DOHH2 (cell line): ENCODE measurements at regions not wholly inside any gene's neighbourhood (a gene's known extent, or its start where the extent isn't known, plus 50 kb on each side); places are given as distances from the start of the nearest gene placed in this dataset.

Experiments
- EZH2phosphoT487 ChIP-seq: fragments of 200-600 bp; sonication (generic); IDR thresholded peaks from 2 replicates; pipeline ENCODE4 v1.6.1; 2017; ENCODE audit warnings: borderline replicate concordance, mild to moderate bottlenecking, antibody characterized with exemption, low read length, moderate library complexity, mixed read lengths
- TF ChIP-seq, protein P1 (sequence below): fragments of 200-600 bp; sonication (generic); IDR thresholded peaks from one replicate; pipeline ENCODE4 v1.5.1; 2014; ENCODE audit warnings: antibody characterized with exemption, mild to moderate bottlenecking, low read depth, low read length; ENCODE audit not compliant: poor library complexity, severe bottlenecking

DNA sequence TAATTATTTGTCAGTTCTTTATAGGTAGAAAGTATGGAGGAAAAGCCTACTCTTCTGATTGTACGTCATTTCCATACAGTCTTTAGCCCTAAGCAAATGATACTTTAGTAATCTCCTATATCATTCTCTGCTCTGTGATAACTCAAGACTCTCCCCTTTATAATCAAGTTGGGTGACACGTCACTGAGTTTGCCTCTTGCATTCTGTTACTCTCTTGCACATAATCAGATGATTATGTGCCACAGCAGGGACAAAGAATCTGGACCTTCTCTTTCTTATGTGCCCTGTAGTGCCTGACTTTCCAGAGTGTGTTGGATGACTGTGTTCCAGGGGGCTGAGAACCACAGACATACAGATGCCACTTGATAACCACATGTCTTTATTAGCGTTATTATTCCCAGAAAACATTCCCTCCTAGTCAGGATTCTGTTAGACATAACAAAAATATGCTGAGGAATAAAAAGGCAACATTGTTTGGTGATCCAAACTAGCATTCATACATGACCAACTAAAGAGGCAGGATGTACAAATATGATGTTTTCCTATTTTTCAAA, 116.4 kb upstream of the HGF start:
- TF ChIP-seq, protein P1, sequence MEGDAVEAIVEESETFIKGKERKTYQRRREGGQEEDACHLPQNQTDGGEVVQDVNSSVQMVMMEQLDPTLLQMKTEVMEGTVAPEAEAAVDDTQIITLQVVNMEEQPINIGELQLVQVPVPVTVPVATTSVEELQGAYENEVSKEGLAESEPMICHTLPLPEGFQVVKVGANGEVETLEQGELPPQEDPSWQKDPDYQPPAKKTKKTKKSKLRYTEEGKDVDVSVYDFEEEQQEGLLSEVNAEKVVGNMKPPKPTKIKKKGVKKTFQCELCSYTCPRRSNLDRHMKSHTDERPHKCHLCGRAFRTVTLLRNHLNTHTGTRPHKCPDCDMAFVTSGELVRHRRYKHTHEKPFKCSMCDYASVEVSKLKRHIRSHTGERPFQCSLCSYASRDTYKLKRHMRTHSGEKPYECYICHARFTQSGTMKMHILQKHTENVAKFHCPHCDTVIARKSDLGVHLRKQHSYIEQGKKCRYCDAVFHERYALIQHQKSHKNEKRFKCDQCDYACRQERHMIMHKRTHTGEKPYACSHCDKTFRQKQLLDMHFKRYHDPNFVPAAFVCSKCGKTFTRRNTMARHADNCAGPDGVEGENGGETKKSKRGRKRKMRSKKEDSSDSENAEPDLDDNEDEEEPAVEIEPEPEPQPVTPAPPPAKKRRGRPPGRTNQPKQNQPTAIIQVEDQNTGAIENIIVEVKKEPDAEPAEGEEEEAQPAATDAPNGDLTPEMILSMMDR, result no peak
- no peak for TF ChIP-seq EZH2phosphoT487
